PC-9 (cell line): ENCODE measurements at regions not wholly inside any gene's neighbourhood (a gene's known extent, or its start where the extent isn't known, plus 50 kb on each side); places are given as distances from the start of the nearest gene placed in this dataset.

Source experiments
- BruUV-seq: library from RNA; stranded (reverse); fragments of 400-500 nt; replicated peaks from 2 replicates; lab custom pipeline; 2021; lab: Mats Ljungman, UMichigan
- CTCF ChIA-PET: fragments of 300-600 bp; sonication (Branson Sonifier 250); formaldehyde crosslinking; loops from one replicate; lab custom pipeline; 2022; ENCODE audit warnings: antibody characterized with exemption; lab: Charles Lee
- POLR2A ChIA-PET: fragments of 300-600 bp; sonication (Branson Sonifier 250); formaldehyde crosslinking; loops from one replicate; lab custom pipeline; 2022; ENCODE audit warnings: antibody characterized with exemption; ENCODE audit not compliant: unreplicated experiment; lab: Charles Lee
- DNase-seq, 2 experiments: peaks; one replicate each; pipeline versions ENCODE4 v3.0.0 to v3.0.0-alpha.2; 2015 to 2022; ENCODE audit warnings: mixed read lengths in 1 of 2
- H2AFZ ChIP-seq: fragments of 200-600 bp; sonication (generic); 2 replicates; pipeline ENCODE4 v1.8.1; 2017; ENCODE audit warnings: antibody characterized with exemption
- H3F3A ChIP-seq: fragments of 200-600 bp; sonication (generic); 2 replicates; pipeline ENCODE4 v1.8.1; 2017; ENCODE audit warnings: antibody characterized with exemption, mild to moderate bottlenecking, low read depth; ENCODE audit not compliant: insufficient read depth
- H3K27ac ChIP-seq: fragments of 200-600 bp; sonication (generic); 2 replicates; pipeline ENCODE4 v1.6.1; 2016; ENCODE audit warnings: mixed run types
- H3K27me3 ChIP-seq: fragments of 200-600 bp; sonication (generic); 2 replicates; pipeline ENCODE4 v1.6.1; 2016; ENCODE audit warnings: low read depth, mixed run types; ENCODE audit not compliant: insufficient read depth
- H3K36me3 ChIP-seq: fragments of 200-600 bp; sonication (generic); 2 replicates; pipeline ENCODE4 v1.6.1; 2016; ENCODE audit warnings: low read depth, mixed run types
- H3K4me1 ChIP-seq: fragments of 200-600 bp; sonication (generic); replicated peaks from 2 replicates; pipeline ENCODE4 v1.6.1; 2016; ENCODE audit warnings: mixed run types; ENCODE audit not compliant: insufficient read depth
- H3K4me2 ChIP-seq: fragments of 200-600 bp; sonication (generic); 2 replicates; pipeline ENCODE4 v1.6.1; 2017; ENCODE audit warnings: mixed run types
- H3K4me3 ChIP-seq: fragments of 200-600 bp; sonication (generic); 2 replicates; pipeline ENCODE4 v1.6.1; 2016; ENCODE audit warnings: mixed run types
- H3K79me2 ChIP-seq: fragments of 200-600 bp; sonication (generic); 2 replicates; pipeline ENCODE4 v1.6.1; 2017; ENCODE audit warnings: low read depth, mixed run types
- H3K9me2 ChIP-seq: fragments of 200-600 bp; sonication (generic); 2 replicates; pipeline ENCODE4 v1.8.1; 2017; ENCODE audit warnings: mild to moderate bottlenecking; ENCODE audit not compliant: insufficient read depth
- H3K9me3 ChIP-seq: fragments of 200-600 bp; sonication (generic); 2 replicates; pipeline ENCODE4 v1.8.1; 2016; ENCODE audit warnings: low read depth; ENCODE audit not compliant: insufficient read depth
- H4K20me1 ChIP-seq: fragments of 200-600 bp; sonication (generic); 2 replicates; pipeline ENCODE4 v1.8.1; 2017; ENCODE audit not compliant: insufficient read depth
- CTCF ChIP-seq: fragments of 200-600 bp; sonication (generic); conservative IDR thresholded peaks from 2 replicates; pipeline ENCODE4 v1.6.1; 2017; ENCODE audit warnings: mixed run types, antibody characterized with exemption, mild to moderate bottlenecking, moderate library complexity
- EZH2 ChIP-seq: fragments of 200-600 bp; sonication (generic); IDR thresholded peaks from 2 replicates; pipeline ENCODE4 v1.8.0; 2017; ENCODE audit warnings: antibody characterized with exemption, low read depth
- intact Hi-C: fragments of 100-400 bp; cut with micrococcal nuclease; formaldehyde crosslinking; loops from one replicate; pipeline ENCODE4 v1.10.0; 2022; ENCODE audit not compliant: unreplicated experiment

DNA sequence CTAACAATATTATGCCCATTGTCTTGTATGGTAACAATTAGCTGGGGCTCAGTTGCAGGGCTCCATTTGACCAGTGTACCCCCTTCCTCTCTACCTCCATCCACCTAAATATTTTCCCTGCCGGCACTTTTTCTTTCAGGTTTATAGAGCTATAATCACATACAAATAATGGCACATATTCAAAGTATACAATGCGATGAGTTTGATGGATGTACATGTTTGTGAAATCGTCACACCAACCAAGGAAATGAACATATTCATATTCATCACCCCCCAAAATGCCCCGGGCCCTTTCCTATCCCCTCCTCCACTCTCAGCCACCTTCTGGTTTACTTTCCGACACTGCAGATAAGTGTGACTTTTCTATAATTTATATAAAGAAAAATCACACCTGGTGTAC lies 351.5 kb downstream of the GADD45G start:
- ChIA-PET CTCF (no interaction called here), POLR2A (no interaction called here)
- Histone ChIP-seq H3K27me3 (peaks cover 46% of the 10 kb centered on the region), H4K20me1 (no peaks in the 10 kb centered on the region), H3F3A (no peaks in the 10 kb centered on the region), H2AFZ (no peak overlapping the region), H3K27ac (no peak overlapping the region), H3K9me2 (no peaks in the 10 kb centered on the region), H3K4me3 (no peak overlapping the region), H3K36me3 (no peaks in the 10 kb centered on the region), H3K4me1 (no peaks in the 10 kb centered on the region), H3K4me2 (no peak overlapping the region), H3K9me3 (no peaks in the 10 kb centered on the region), H3K79me2 (no peaks in the 10 kb centered on the region)
- intact Hi-C loops = no loop called here
- DNase-seq = no peak
- no TSS peak for BruUV-seq
- TF ChIP-seq CTCF (no peak), EZH2 (no peak)

DNA sequence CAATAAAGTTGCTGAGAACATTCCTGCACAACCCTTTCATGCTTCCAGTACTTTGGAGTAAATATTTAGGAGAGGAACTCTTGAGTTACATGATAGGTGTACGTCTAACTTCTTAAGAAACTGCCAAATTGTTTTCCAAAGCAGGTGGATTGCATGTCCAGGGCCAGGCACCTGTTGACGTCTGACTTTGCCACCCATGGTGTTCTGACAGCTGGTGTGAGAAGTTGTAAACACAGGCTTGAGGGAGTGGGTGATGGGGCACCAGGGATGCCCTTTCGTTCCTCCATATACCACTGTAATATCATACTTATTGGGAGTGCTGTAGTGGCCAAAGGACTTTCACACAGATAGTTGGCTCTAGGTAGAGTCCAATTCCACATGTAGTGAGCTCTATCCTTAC lies 352.1 kb downstream of the GADD45G start:
- H3K36me3 ChIP-seq = no peaks in the 10 kb centered on the region
- ChIA-PET CTCF (no interaction called here), POLR2A (no interaction called here)
- no peak for TF ChIP-seq EZH2
- no peak for TF ChIP-seq CTCF
- no peak overlapping the region for H3K4me2 ChIP-seq
- H3K79me2 ChIP-seq = no peaks in the 10 kb centered on the region
- no peaks in the 10 kb centered on the region for H3K9me3 ChIP-seq
- BruUV-seq = no TSS peak
- H3K27ac ChIP-seq = no peak overlapping the region
- no peaks in the 10 kb centered on the region for H3K4me1 ChIP-seq
- no peaks in the 10 kb centered on the region for H3F3A ChIP-seq
- no peak overlapping the region for H2AFZ ChIP-seq
- DNase-seq = no peak
- intact Hi-C loops = no loop called here
- no peaks in the 10 kb centered on the region for H3K9me2 ChIP-seq
- peaks cover 47% of the 10 kb centered on the region for H3K27me3 ChIP-seq
- no peak overlapping the region for H3K4me3 ChIP-seq
- H4K20me1 ChIP-seq = no peaks in the 10 kb centered on the region

GRCh38 chr9:89958086-89958485 lies 353.3 kb downstream of the GADD45G start:
- no peaks in the 10 kb centered on the region for H3K36me3 ChIP-seq
- H3K9me2 ChIP-seq = no peaks in the 10 kb centered on the region
- no peaks in the 10 kb centered on the region for H3K4me1 ChIP-seq
- no peak for DNase-seq
- TF ChIP-seq CTCF = no peak
- no peak for TF ChIP-seq EZH2
- ChIA-PET CTCF (no interaction called here), POLR2A (no interaction called here)
- no peaks in the 10 kb centered on the region for H4K20me1 ChIP-seq
- intact Hi-C loops = no loop called here
- no peak overlapping the region for H3K4me3 ChIP-seq
- no peaks in the 10 kb centered on the region for H3K79me2 ChIP-seq
- BruUV-seq = no TSS peak
- H3K27me3 ChIP-seq = peaks cover 57% of the 10 kb centered on the region
- H3F3A ChIP-seq = no peaks in the 10 kb centered on the region
- no peak overlapping the region for H2AFZ ChIP-seq
- no peak overlapping the region for H3K27ac ChIP-seq
- H3K4me2 ChIP-seq = no peak overlapping the region
- H3K9me3 ChIP-seq = no peaks in the 10 kb centered on the region
